MM.1S (cell line): ENCODE measurements at regions not wholly inside any gene's neighbourhood (a gene's known extent, or its start where the extent isn't known, plus 50 kb on each side); places are given as distances from the start of the nearest gene placed in this dataset.

Source experiments
- DNase-seq: peaks from one replicate; pipeline ENCODE4 v3.0.0-alpha.2; 2015
- H2AFZ ChIP-seq: fragments of 300-600 bp; sonication (generic); 2 replicates; pipeline ENCODE4 v1.6.0; 2016; ENCODE audit warnings: antibody characterized with exemption, low read length
- H3F3A ChIP-seq: fragments of 300-600 bp; sonication (generic); 2 replicates; pipeline ENCODE4 v1.6.1; 2016; ENCODE audit warnings: mild to moderate bottlenecking, antibody characterized with exemption, low read length, moderate library complexity, mixed read lengths; ENCODE audit not compliant: insufficient read depth
- H3K27ac ChIP-seq: fragments of 300-600 bp; sonication (generic); 2 replicates; pipeline ENCODE4 v1.5.1; 2016; ENCODE audit warnings: mild to moderate bottlenecking, low read length
- H3K27me3 ChIP-seq: fragments of 300-600 bp; sonication (generic); replicated peaks from 2 replicates; pipeline ENCODE4 v1.6.0; 2016; ENCODE audit warnings: low read length; ENCODE audit not compliant: insufficient read depth
- H3K36me3 ChIP-seq: fragments of 300-600 bp; sonication (generic); replicated peaks from 2 replicates; pipeline ENCODE4 v1.6.1; 2016; ENCODE audit warnings: mild to moderate bottlenecking, low read length, mixed read lengths; ENCODE audit not compliant: insufficient read depth
- H3K4me1 ChIP-seq: fragments of 300-600 bp; sonication (generic); 2 replicates; pipeline ENCODE4 v1.6.1; 2016; ENCODE audit warnings: low read length, mixed read lengths
- H3K4me2 ChIP-seq: fragments of 300-600 bp; sonication (generic); 2 replicates; pipeline ENCODE4 v1.6.0; 2016; ENCODE audit warnings: low read depth, low read length
- H3K4me3 ChIP-seq: fragments of 300-600 bp; sonication (generic); 2 replicates; pipeline ENCODE4 v1.5.1; 2016; ENCODE audit warnings: low read length, mixed read lengths
- H3K79me2 ChIP-seq: fragments of 300-600 bp; sonication (generic); 2 replicates; pipeline ENCODE4 v1.6.1; 2016; ENCODE audit warnings: mixed run types, low read length, mixed read lengths
- H3K9ac ChIP-seq: fragments of 300-600 bp; sonication (generic); 2 replicates; pipeline ENCODE4 v1.6.1; 2016; ENCODE audit warnings: low read length, mixed read lengths
- H3K9me2 ChIP-seq: fragments of 300-600 bp; sonication (generic); replicated peaks from 2 replicates; pipeline ENCODE4 v1.6.1; 2016; ENCODE audit warnings: mild to moderate bottlenecking, low read length, mixed read lengths; ENCODE audit not compliant: insufficient read depth
- H3K9me3 ChIP-seq: fragments of 300-600 bp; sonication (generic); replicated peaks from 2 replicates; pipeline ENCODE4 v1.6.1; 2016; ENCODE audit warnings: mild to moderate bottlenecking, low read length, mixed read lengths; ENCODE audit not compliant: insufficient read depth
- H4K20me1 ChIP-seq: fragments of 300-600 bp; sonication (generic); 2 replicates; pipeline ENCODE4 v1.6.1; 2016; ENCODE audit warnings: mild to moderate bottlenecking, low read length, moderate library complexity, mixed read lengths; ENCODE audit not compliant: insufficient read depth
- CTCF ChIP-seq: fragments of 300-600 bp; sonication (generic); IDR thresholded peaks from 2 replicates; pipeline ENCODE4 v1.5.1; 2016; ENCODE audit warnings: antibody characterized with exemption, low read length, mixed read lengths
- EZH2 ChIP-seq: fragments of 300-600 bp; sonication (generic); optimal IDR thresholded peaks from 2 replicates; pipeline ENCODE3; 2017; ENCODE audit warnings: low read depth, mild to moderate bottlenecking, antibody characterized with exemption, low read length, mixed read lengths
- EZH2phosphoT487 ChIP-seq: fragments of 300-600 bp; sonication (generic); IDR thresholded peaks from 2 replicates; pipeline ENCODE4 v1.6.1; 2018; ENCODE audit warnings: antibody characterized with exemption, low read length

- H3K27ac ChIP-seq = no peak overlapping the region
- H3K9me3 ChIP-seq = no peaks in the 10 kb centered on the region
- no peaks in the 10 kb centered on the region for H3K36me3 ChIP-seq
- H3K9me2 ChIP-seq = no peaks in the 10 kb centered on the region
- no peak overlapping the region for H2AFZ ChIP-seq
- no peak overlapping the region for H3K9ac ChIP-seq
- H3K4me1 ChIP-seq = no peaks in the 10 kb centered on the region
- no peaks in the 10 kb centered on the region for H3K79me2 ChIP-seq
- no peaks in the 10 kb centered on the region for H3K27me3 ChIP-seq
- no peak overlapping the region for H3K4me2 ChIP-seq
- TF ChIP-seq EZH2 = no peak
- no peak for TF ChIP-seq CTCF
- TF ChIP-seq EZH2phosphoT487 = no peak
- H3F3A ChIP-seq = no peaks in the 10 kb centered on the region
- no peak overlapping the region for H3K4me3 ChIP-seq
- H4K20me1 ChIP-seq = no peaks in the 10 kb centered on the region
- no peak for DNase-seq
Observed at GRCh38 chr13:80227645-80228044, 113.3 kb downstream of the SPRY2 start.

GRCh38 chr13:80226645-80227044 lies 114.3 kb downstream of the SPRY2 start:
- Histone ChIP-seq H3K9ac (no peak overlapping the region), H2AFZ (no peak overlapping the region), H3F3A (no peaks in the 10 kb centered on the region), H3K36me3 (no peaks in the 10 kb centered on the region), H3K4me3 (no peak overlapping the region), H3K27me3 (no peaks in the 10 kb centered on the region), H3K4me2 (no peak overlapping the region), H3K4me1 (no peaks in the 10 kb centered on the region), H3K79me2 (no peaks in the 10 kb centered on the region), H3K9me3 (no peaks in the 10 kb centered on the region), H3K9me2 (no peaks in the 10 kb centered on the region), H3K27ac (no peak overlapping the region), H4K20me1 (no peaks in the 10 kb centered on the region)
- no peak for TF ChIP-seq EZH2phosphoT487
- no peak for DNase-seq

DNA sequence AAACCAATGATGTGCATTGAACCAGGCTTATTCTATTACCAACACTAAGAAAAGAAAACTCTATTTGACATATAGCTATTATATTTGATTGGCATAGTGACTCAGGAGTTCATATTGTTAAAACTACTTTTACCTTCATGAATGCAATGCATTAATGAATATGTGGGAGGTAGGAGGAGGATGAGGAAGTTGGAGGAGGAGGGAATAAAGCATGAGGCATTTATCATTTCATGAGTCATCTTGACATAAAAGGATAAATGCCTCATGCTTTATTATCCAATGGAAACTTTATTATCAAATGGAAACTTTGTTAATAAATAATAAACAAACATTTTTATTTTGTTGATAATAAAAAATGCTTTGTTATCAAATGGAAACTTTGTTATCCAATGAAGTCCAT lies 116.5 kb downstream of the SPRY2 start:
- no peak for TF ChIP-seq CTCF
- no peak for TF ChIP-seq EZH2phosphoT487
- TF ChIP-seq EZH2 = no peak
- no peak overlapping the region for H3K4me3 ChIP-seq
- DNase-seq = no peak

GRCh38 chr13:80217614-80218456 lies 123.1 kb downstream of the SPRY2 start:
- TF ChIP-seq CTCF (no peak), EZH2 (no peak), EZH2phosphoT487 (no peak)
- H2AFZ ChIP-seq = no peak overlapping the region
- no peak overlapping the region for H3K4me2 ChIP-seq
- 0 out of 2 replicates have a peak, but pooled peaks cover 3% of the 10 kb centered on the region for H4K20me1 ChIP-seq
- no peaks in the 10 kb centered on the region for H3K9me2 ChIP-seq
- H3K9me3 ChIP-seq = no peaks in the 10 kb centered on the region
- no peak overlapping the region for H3K9ac ChIP-seq
- no peak overlapping the region for H3K4me3 ChIP-seq
- no peaks in the 10 kb centered on the region for H3K4me1 ChIP-seq
- no peaks in the 10 kb centered on the region for H3K36me3 ChIP-seq
- H3K27me3 ChIP-seq = no peaks in the 10 kb centered on the region
- H3K79me2 ChIP-seq = no peaks in the 10 kb centered on the region
- no peak overlapping the region for H3K27ac ChIP-seq
- no peak for DNase-seq
- H3F3A ChIP-seq = no peaks in the 10 kb centered on the region

More for the DNA sequence above, 116.5 kb downstream of the SPRY2 start:
- no peak overlapping the region for H2AFZ ChIP-seq
- no peaks in the 10 kb centered on the region for H3K9me2 ChIP-seq
- H4K20me1 ChIP-seq = no peaks in the 10 kb centered on the region
- H3F3A ChIP-seq = no peaks in the 10 kb centered on the region
- H3K9me3 ChIP-seq = no peaks in the 10 kb centered on the region
- H3K36me3 ChIP-seq = no peaks in the 10 kb centered on the region
- H3K27ac ChIP-seq = no peak overlapping the region
- H3K27me3 ChIP-seq = no peaks in the 10 kb centered on the region
- H3K9ac ChIP-seq = no peak overlapping the region
- no peak overlapping the region for H3K4me2 ChIP-seq
- H3K79me2 ChIP-seq = no peaks in the 10 kb centered on the region
- H3K4me1 ChIP-seq = no peaks in the 10 kb centered on the region
